ENCODE measurements at regions not wholly inside any gene's neighbourhood (a gene's known extent, or its start where the extent isn't known, plus 50 kb on each side); places are given as distances from the start of the nearest gene placed in this dataset.

DNA sequence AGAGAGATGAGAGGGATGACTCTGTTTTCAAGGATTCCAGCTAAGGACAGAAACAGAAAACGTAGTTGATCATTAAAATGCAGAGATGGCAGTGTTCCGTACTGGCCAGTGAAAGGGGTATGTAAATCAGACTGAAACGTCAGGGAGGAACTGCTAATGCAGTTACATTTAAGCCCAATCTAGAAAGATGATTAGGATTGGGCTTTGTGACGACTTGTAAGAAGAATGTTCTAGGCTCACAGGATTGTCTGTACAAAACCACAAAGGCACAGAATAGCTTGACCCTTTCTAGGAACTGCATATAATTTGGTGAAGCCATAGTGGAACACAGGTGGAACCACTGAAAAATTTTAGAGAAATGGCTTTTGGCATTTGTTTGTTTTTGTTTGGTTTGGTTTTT is 55.6 kb upstream of the TESK1 start:
- H3K27me3 ChIP-seq (ENCODE audit: control insufficient read depth in 3 of 3, insufficient read depth in 3 of 3, low read length in 2 of 3), result no peaks in the 10 kb centered on the region
- ATAC-seq (ENCODE audit: insufficient read depth, low FRiP score) (no peak), DNase-seq (no peak)
- peaks cover 0 to 7% (median 0%) of the 10 kb centered on the region in 5 donors for H3K4me1 ChIP-seq (ENCODE audit: control insufficient read depth in 5 of 5, insufficient read depth in 5 of 5, low read length in 5 of 5)
- TF ChIP-seq, protein P1, sequence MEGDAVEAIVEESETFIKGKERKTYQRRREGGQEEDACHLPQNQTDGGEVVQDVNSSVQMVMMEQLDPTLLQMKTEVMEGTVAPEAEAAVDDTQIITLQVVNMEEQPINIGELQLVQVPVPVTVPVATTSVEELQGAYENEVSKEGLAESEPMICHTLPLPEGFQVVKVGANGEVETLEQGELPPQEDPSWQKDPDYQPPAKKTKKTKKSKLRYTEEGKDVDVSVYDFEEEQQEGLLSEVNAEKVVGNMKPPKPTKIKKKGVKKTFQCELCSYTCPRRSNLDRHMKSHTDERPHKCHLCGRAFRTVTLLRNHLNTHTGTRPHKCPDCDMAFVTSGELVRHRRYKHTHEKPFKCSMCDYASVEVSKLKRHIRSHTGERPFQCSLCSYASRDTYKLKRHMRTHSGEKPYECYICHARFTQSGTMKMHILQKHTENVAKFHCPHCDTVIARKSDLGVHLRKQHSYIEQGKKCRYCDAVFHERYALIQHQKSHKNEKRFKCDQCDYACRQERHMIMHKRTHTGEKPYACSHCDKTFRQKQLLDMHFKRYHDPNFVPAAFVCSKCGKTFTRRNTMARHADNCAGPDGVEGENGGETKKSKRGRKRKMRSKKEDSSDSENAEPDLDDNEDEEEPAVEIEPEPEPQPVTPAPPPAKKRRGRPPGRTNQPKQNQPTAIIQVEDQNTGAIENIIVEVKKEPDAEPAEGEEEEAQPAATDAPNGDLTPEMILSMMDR (IDR thresholded peaks at IDR 0.05; ENCODE audit: control extremely low read depth, extremely low read depth), result no peak
- no peak overlapping the region for H3K9ac ChIP-seq (ENCODE audit: insufficient read depth in 1 of 2, low read length in 2 of 2)
- H3K9me3 ChIP-seq (ENCODE audit: control insufficient read depth in 4 of 4, insufficient read depth in 3 of 4, low read length in 3 of 4), result no peaks in the 10 kb centered on the region
- peaks cover 8 to 20% (median 9%) of the 10 kb centered on the region in 4 donors for H3K36me3 ChIP-seq (ENCODE audit: control insufficient read depth in 4 of 4, insufficient read depth in 4 of 4, low read length in 4 of 4)
- 84 to 88% methylated on average over 4 of the region's 4 CpGs for WGBS, 2 donors
- H3K27ac ChIP-seq (ENCODE audit: low read depth in 1 of 2, low read length in 1 of 2), result no peak overlapping the region
- no peak overlapping the region for H3K4me3 ChIP-seq

DNA sequence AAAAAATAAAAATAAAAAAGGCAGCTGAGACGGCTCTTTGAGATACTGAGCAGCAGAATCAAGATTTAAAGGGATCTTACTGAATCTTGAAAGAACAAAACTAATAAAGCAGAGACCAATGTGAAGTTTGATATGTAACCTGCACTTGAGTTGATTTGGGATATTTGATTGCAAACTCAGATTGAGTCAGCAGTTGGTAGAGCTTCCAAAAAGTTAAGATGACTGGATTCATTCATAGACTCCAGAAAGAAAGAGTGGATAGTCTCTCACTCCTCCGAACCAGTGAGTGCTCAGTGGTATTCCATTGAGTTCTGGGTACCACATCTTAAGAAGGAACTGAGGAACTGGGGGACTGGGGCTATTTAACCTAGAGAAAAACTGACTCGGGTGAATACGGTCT is 52.7 kb upstream of the TESK1 start:
- no peak overlapping the region for H3K27ac ChIP-seq (ENCODE audit: low read depth in 1 of 2, low read length in 1 of 2)
- ATAC-seq (ENCODE audit: insufficient read depth, low FRiP score), result no peak
- H3K27me3 ChIP-seq (ENCODE audit: control insufficient read depth in 3 of 3, insufficient read depth in 3 of 3, low read length in 2 of 3), result no peaks in the 10 kb centered on the region
- H3K9ac ChIP-seq (ENCODE audit: insufficient read depth in 1 of 2, low read length in 2 of 2), result no peak overlapping the region
- TF ChIP-seq, protein P1 (IDR thresholded peaks at IDR 0.05; ENCODE audit: control extremely low read depth, extremely low read depth), result no peak
- no peak for DNase-seq
- peaks cover 14 to 32% (median 17%) of the 10 kb centered on the region in 4 donors for H3K36me3 ChIP-seq (ENCODE audit: control insufficient read depth in 4 of 4, insufficient read depth in 4 of 4, low read length in 4 of 4)
- H3K9me3 ChIP-seq (ENCODE audit: control insufficient read depth in 4 of 4, insufficient read depth in 3 of 4, low read length in 3 of 4), result no peaks in the 10 kb centered on the region
- H3K4me1 ChIP-seq (ENCODE audit: control insufficient read depth in 5 of 5, insufficient read depth in 5 of 5, low read length in 5 of 5), result peaks cover 0 to 3% (median 0%) of the 10 kb centered on the region in 5 donors
- no peak overlapping the region for H3K4me3 ChIP-seq
- 86 to 90% methylated on average over 4 of the region's 4 CpGs for WGBS, 2 donors

DNA sequence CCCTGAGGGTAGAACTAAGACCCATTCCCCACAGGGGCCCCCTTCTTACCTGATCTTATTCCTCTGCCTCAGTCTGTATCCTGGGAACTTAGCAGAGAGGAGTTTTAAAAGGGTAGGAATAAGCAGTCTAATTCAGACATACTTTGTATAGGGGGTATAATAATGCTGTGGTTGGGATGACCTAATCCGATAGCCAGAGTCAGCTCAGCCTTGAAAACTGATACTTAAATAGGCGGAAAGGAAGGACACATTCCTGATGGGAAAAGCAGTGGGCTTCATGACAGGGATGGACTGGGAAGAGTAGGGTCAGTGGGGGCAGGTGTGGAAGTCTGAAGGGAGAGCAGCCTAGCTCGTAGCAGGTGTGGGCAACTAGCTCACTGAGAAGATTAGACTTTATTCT is 52.2 kb upstream of the TESK1 start:
- DNase-seq, result no peak
- H3K9me3 ChIP-seq (ENCODE audit: control insufficient read depth in 4 of 4, insufficient read depth in 3 of 4, low read length in 3 of 4), result no peaks in the 10 kb centered on the region
- H3K9ac ChIP-seq (ENCODE audit: insufficient read depth in 1 of 2, low read length in 2 of 2), result no peak overlapping the region
- H3K27ac ChIP-seq (ENCODE audit: low read depth in 1 of 2, low read length in 1 of 2), result no peak overlapping the region
- peaks cover 15 to 33% (median 20%) of the 10 kb centered on the region in 4 donors for H3K36me3 ChIP-seq (ENCODE audit: control insufficient read depth in 4 of 4, insufficient read depth in 4 of 4, low read length in 4 of 4)
- 87 to 93% methylated on average over 3 of the region's 3 CpGs for WGBS, 2 donors
- no peak for ATAC-seq (ENCODE audit: insufficient read depth, low FRiP score)
- peaks cover 0 to 3% (median 0%) of the 10 kb centered on the region in 5 donors for H3K4me1 ChIP-seq (ENCODE audit: control insufficient read depth in 5 of 5, insufficient read depth in 5 of 5, low read length in 5 of 5)
- TF ChIP-seq, protein P1 (IDR thresholded peaks at IDR 0.05; ENCODE audit: control extremely low read depth, extremely low read depth), result no peak
- no peaks in the 10 kb centered on the region for H3K27me3 ChIP-seq (ENCODE audit: control insufficient read depth in 3 of 3, insufficient read depth in 3 of 3, low read length in 2 of 3)
- H3K4me3 ChIP-seq, result no peak overlapping the region
